Glutamatergic neuron (in vitro differentiated cells): ENCODE measurements at regions not wholly inside any gene's neighbourhood (a gene's known extent, or its start where the extent isn't known, plus 50 kb on each side); places are given as distances from the start of the nearest gene placed in this dataset.

Experiments
- DNase-seq: peaks from one replicate; pipeline ENCODE4 v3.0.0; 2022
- H3K27ac Mint-ChIP-seq: one replicate; pipeline ENCODE4 v1.8.0; 2020; ENCODE audit warnings: mild to moderate bottlenecking, mixed read lengths, inconsistent platforms; ENCODE audit not compliant: unreplicated experiment
- H3K27me3 Mint-ChIP-seq: one replicate; pipeline ENCODE4 v1.8.0; 2020; ENCODE audit warnings: mild to moderate bottlenecking, moderate library complexity, mixed read lengths, inconsistent platforms; ENCODE audit not compliant: unreplicated experiment
- H3K36me3 Mint-ChIP-seq: one replicate; pipeline ENCODE4 v1.8.0; 2020; ENCODE audit warnings: mild to moderate bottlenecking, mixed read lengths, inconsistent platforms; ENCODE audit not compliant: unreplicated experiment
- H3K4me1 Mint-ChIP-seq: one replicate; pipeline ENCODE4 v1.8.0; 2020; ENCODE audit warnings: mild to moderate bottlenecking, low read depth, mixed read lengths, inconsistent platforms; ENCODE audit not compliant: unreplicated experiment
- H3K4me3 Mint-ChIP-seq: one replicate; pipeline ENCODE4 v1.8.0; 2020; ENCODE audit warnings: mild to moderate bottlenecking, mixed read lengths, inconsistent platforms; ENCODE audit not compliant: unreplicated experiment
- H3K9me3 Mint-ChIP-seq: one replicate; pipeline ENCODE4 v1.8.0; 2020; ENCODE audit warnings: mild to moderate bottlenecking, moderate library complexity, mixed read lengths, inconsistent platforms; ENCODE audit not compliant: unreplicated experiment
- CTCF ChIP-seq: fragments of 200-600 bp; sonication (generic); IDR thresholded peaks from one replicate; pipeline ENCODE4 v1.5.0; 2021; ENCODE audit not compliant: partially characterized antibody, unreplicated experiment

DNA sequence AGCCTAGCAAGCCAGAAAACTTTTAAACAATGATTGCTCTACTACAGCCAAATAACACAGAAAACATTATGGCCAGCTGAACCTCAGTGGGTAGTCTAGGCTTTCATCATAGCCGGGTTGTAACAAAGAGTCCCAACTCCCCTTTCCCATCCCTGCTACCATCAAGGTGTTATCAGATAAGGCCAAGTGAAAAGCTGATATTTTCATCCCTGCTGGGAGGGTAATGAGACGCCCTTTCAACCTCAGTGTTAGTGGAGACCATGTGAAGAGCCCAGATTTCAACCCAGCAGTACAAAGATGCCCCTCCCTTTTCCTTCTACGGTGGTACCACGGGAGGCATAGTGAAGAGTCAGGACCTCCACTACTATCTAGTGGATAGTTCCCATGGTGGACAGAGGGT is 433.7 kb downstream of the GPM6A start:
- no peak overlapping the region for H3K27ac Mint-ChIP-seq
- H3K4me1 Mint-ChIP-seq: no peaks in the 10 kb centered on the region
- H3K4me3 Mint-ChIP-seq: no peak overlapping the region
- H3K9me3 Mint-ChIP-seq: no peaks in the 10 kb centered on the region
- H3K27me3 Mint-ChIP-seq: peaks cover 2% of the 10 kb centered on the region
- no peak for TF ChIP-seq CTCF
- no peak for DNase-seq
- no peaks in the 10 kb centered on the region for H3K36me3 Mint-ChIP-seq

GRCh38 chr4:175380841-175381240 is 431.2 kb downstream of the GPM6A start:
- Mint-ChIP-seq H3K27ac (no peak overlapping the region), H3K27me3 (peaks cover 2% of the 10 kb centered on the region), H3K4me3 (no peak overlapping the region), H3K36me3 (no peaks in the 10 kb centered on the region), H3K9me3 (no peaks in the 10 kb centered on the region), H3K4me1 (no peaks in the 10 kb centered on the region)
- no peak for TF ChIP-seq CTCF
- DNase-seq: no peak

GRCh38 chr4:175385797-175386196 is 426.3 kb downstream of the GPM6A start:
- Mint-ChIP-seq H3K36me3 (no peaks in the 10 kb centered on the region), H3K4me1 (peaks cover 2% of the 10 kb centered on the region), H3K27me3 (no peaks in the 10 kb centered on the region), H3K9me3 (no peaks in the 10 kb centered on the region), H3K4me3 (no peak overlapping the region), H3K27ac (no peak overlapping the region)
- no peak for TF ChIP-seq CTCF
- DNase-seq: no peak

DNA sequence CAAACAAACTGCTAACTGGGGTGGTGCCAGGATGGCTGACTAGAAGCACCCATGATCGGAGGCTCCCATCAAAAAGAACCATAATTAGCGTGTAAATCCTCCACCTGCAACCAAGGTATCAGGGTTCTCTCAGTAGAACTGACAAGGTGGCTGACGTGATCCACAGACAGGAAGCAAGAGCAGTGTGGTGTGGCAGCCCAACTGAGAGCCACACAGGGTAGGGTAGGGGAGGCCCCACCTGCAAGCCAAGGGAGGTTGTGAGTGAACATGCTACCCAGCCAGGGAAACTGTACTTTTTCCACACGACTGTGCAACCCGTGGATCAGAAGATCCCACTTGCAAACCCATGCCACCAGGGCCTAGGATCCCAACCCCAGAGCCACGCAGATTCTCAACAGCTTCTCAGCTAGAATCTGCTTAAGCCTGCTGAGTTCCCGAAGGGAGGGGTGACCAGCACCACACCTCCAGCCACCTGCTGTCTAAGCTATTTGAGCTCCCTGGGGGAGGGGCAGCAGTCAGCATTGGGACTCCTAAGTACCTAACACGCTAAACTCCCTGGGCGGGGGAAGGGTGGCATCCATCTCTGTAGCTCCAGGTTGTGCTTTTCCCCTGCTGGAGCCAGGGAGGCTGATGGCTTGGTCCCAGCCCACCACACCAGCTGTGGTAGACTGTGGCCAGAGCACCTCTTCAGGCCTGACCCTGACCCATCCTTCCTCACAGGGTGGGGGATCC is 425.1 kb downstream of the GPM6A start:
- Mint-ChIP-seq H3K27ac (no peak overlapping the region), H3K4me1 (peaks cover 2% of the 10 kb centered on the region), H3K9me3 (no peaks in the 10 kb centered on the region), H3K27me3 (no peaks in the 10 kb centered on the region), H3K4me3 (no peak overlapping the region), H3K36me3 (no peaks in the 10 kb centered on the region)
- TF ChIP-seq CTCF: no peak
- DNase-seq: no peak

DNA sequence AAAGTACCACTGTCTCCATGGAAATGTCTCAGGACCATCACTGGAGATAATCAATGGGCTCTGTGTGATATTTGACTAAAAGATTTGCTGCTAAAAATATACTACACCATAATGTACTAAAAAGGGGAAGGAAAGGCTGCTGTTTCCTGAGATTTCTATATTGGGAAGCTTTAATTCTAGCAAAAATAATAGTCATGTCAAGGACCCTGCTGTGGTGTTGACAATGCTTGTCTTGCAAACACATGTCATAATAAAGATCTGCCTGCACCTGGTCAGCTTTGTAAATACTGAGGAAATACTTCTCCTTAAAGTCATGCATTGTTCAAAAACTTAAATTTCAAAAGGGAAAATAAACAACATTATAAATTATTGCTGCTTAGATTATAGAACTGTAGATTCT is 417.9 kb downstream of the GPM6A start:
- Mint-ChIP-seq H3K36me3 (no peaks in the 10 kb centered on the region), H3K27ac (no peak overlapping the region), H3K4me1 (no peaks in the 10 kb centered on the region), H3K9me3 (peaks cover 4% of the 10 kb centered on the region), H3K4me3 (no peak overlapping the region), H3K27me3 (no peaks in the 10 kb centered on the region)
- no peak for TF ChIP-seq CTCF
- no peak for DNase-seq
